IMR-90 (cell line): ENCODE measurements at regions not wholly inside any gene's neighbourhood (a gene's known extent, or its start where the extent isn't known, plus 50 kb on each side); places are given as distances from the start of the nearest gene placed in this dataset.

ENCODE experiments used
- ATAC-seq: fragments of 200-7000 bp; cut with Tn5 transposase; 2 replicates; pipeline ENCODE4 v1.9.1; 2020; ENCODE audit warnings: low read depth, mild to moderate bottlenecking, moderate library complexity
- BruUV-seq: library from RNA; stranded (reverse); fragments of 400-500 nt; replicated peaks from 2 replicates; lab custom pipeline; 2021; lab: Mats Ljungman, UMichigan
- CTCF ChIA-PET: fragments of 300-600 bp; formaldehyde crosslinking; extraction: SDS; loops from one replicate; lab custom pipeline; 2021; ENCODE audit warnings: antibody characterized with exemption; lab: Yijun Ruan, JAX
- POLR2A ChIA-PET: fragments of 300-600 bp; sonication (Branson Sonifier 250); formaldehyde crosslinking; loops from one replicate; lab custom pipeline; 2022; ENCODE audit warnings: antibody characterized with exemption; ENCODE audit not compliant: unreplicated experiment; lab: Charles Lee
- DNase-seq: peaks from one replicate; pipeline ENCODE4 v3.0.0; 2013
- H2AFZ ChIP-seq: replicated peaks from 2 replicates; pipeline ENCODE3; 2013; ENCODE audit warnings: low read length, mild to moderate bottlenecking; ENCODE audit not compliant: poor library complexity
- H2AK5ac ChIP-seq: 2 replicates; pipeline ENCODE4 v1.6.1; 2013; ENCODE audit warnings: low read depth, low read length, inconsistent platforms
- H2AK9ac ChIP-seq: replicated peaks from 2 replicates; pipeline ENCODE3; 2013; ENCODE audit warnings: mild to moderate bottlenecking, low read depth, low read length, moderate library complexity; ENCODE audit not compliant: poor library complexity
- H2BK120ac ChIP-seq: 2 replicates; pipeline ENCODE4 v1.6.1; 2013; ENCODE audit warnings: low read depth, low read length, inconsistent platforms
- H2BK15ac ChIP-seq: 3 replicates; pipeline ENCODE4 v1.6.1; 2013; ENCODE audit warnings: low read depth, low read length, inconsistent platforms
- H2BK20ac ChIP-seq: 2 replicates; pipeline ENCODE4 v1.6.1; 2013; ENCODE audit warnings: low read depth, mild to moderate bottlenecking, inconsistent platforms, low read length, moderate library complexity
- H2BK5ac ChIP-seq: 2 replicates; pipeline ENCODE4 v1.6.1; 2013; ENCODE audit warnings: mild to moderate bottlenecking, low read depth, low read length, inconsistent platforms; ENCODE audit not compliant: poor library complexity, severe bottlenecking
- H3K14ac ChIP-seq: replicated peaks from 2 replicates; pipeline ENCODE4 v1.6.1; 2013; ENCODE audit warnings: low read depth, low read length, inconsistent platforms
- H3K18ac ChIP-seq: 2 replicates; pipeline ENCODE4 v1.6.1; 2013; ENCODE audit warnings: low read depth, low read length, control low read depth
- H3K23ac ChIP-seq: 2 replicates; pipeline ENCODE4 v1.6.1; 2013; ENCODE audit warnings: low read depth, low read length, inconsistent platforms
- H3K27ac ChIP-seq: 2 replicates; pipeline ENCODE4 v1.5.1; 2013; ENCODE audit warnings: mild to moderate bottlenecking, control low read depth, low read length; ENCODE audit not compliant: insufficient read depth
- H3K27me3 ChIP-seq: 2 replicates; pipeline ENCODE4 v1.6.1; 2013; ENCODE audit warnings: low read length; ENCODE audit not compliant: control insufficient read depth, insufficient read depth
- H3K36me3 ChIP-seq: 2 replicates; pipeline ENCODE4 v1.6.1; 2013; ENCODE audit warnings: low read length, mixed read lengths; ENCODE audit not compliant: control insufficient read depth, insufficient read depth
- H3K4ac ChIP-seq: 2 replicates; pipeline ENCODE4 v1.6.1; 2013; ENCODE audit warnings: low read depth, low read length, inconsistent platforms
- H3K4me1 ChIP-seq: 2 replicates; pipeline ENCODE4 v1.6.1; 2013; ENCODE audit warnings: low read length, mixed read lengths; ENCODE audit not compliant: control insufficient read depth, insufficient read depth
- H3K4me2 ChIP-seq: 2 replicates; pipeline ENCODE4 v1.6.1; 2013; ENCODE audit warnings: low read depth, mild to moderate bottlenecking, control low read depth, low read length, moderate library complexity
- H3K4me3 ChIP-seq: 2 replicates; pipeline ENCODE4 v1.5.1; 2013; ENCODE audit warnings: low read depth, mild to moderate bottlenecking, control low read depth, low read length, moderate library complexity; ENCODE audit not compliant: insufficient read depth
- H3K56ac ChIP-seq: 2 replicates; pipeline ENCODE4 v1.6.1; 2013; ENCODE audit warnings: low read length, inconsistent platforms; ENCODE audit not compliant: insufficient read depth; ENCODE audit errors: extremely low read depth
- H3K79me1 ChIP-seq, 2 experiments: 2 replicates each; pipeline ENCODE4 v1.6.1; 2013; ENCODE audit warnings: low read length in 2 of 2, inconsistent platforms in 1 of 2, low read depth in 1 of 2
- H3K9ac ChIP-seq: 2 replicates; pipeline ENCODE4 v1.6.1; 2013; ENCODE audit warnings: low read depth, low read length, control low read depth
- H3K9me1 ChIP-seq: 2 replicates; pipeline ENCODE4 v1.6.1; 2013; ENCODE audit warnings: low read length, inconsistent platforms; ENCODE audit not compliant: insufficient read depth
- H3K9me3 ChIP-seq: 2 replicates; pipeline ENCODE4 v1.6.1; 2013; ENCODE audit warnings: low read length; ENCODE audit not compliant: control insufficient read depth, insufficient read depth
- H4K20me1 ChIP-seq: 2 replicates; pipeline ENCODE4 v1.6.1; 2013; ENCODE audit warnings: low read length, inconsistent platforms; ENCODE audit not compliant: insufficient read depth
- H4K5ac ChIP-seq: 2 replicates; pipeline ENCODE4 v1.6.1; 2013; ENCODE audit warnings: mild to moderate bottlenecking, low read depth, low read length, control low read depth
- H4K8ac ChIP-seq, 2 experiments: 2 replicates each; pipeline ENCODE4 v1.6.1; 2013; ENCODE audit warnings: low read depth in 2 of 2, low read length in 2 of 2, control low read depth in 1 of 2, inconsistent platforms in 1 of 2
- H4K91ac ChIP-seq: 2 replicates; pipeline ENCODE4 v1.6.1; 2013; ENCODE audit warnings: low read depth, low read length, inconsistent platforms; ENCODE audit not compliant: insufficient read depth
- BHLHE40 ChIP-seq: fragments of 150-350 bp; IDR thresholded peaks from 2 replicates; pipeline ENCODE4 v1.6.1; 2016; ENCODE audit warnings: mild to moderate bottlenecking, low read depth, low read length
- CEBPB ChIP-seq: IDR thresholded peaks from 2 replicates; pipeline ENCODE4 v1.6.1; 2012; ENCODE audit warnings: low read depth, low read length, improper control_type of control experiment
- CHD1 ChIP-seq: IDR thresholded peaks from 2 replicates; pipeline ENCODE4 v1.6.1; 2012; ENCODE audit warnings: low read depth, low read length, improper control_type of control experiment
- FOS ChIP-seq: fragments of 150-350 bp; IDR thresholded peaks from 2 replicates; pipeline ENCODE4 v1.6.1; 2016; ENCODE audit warnings: low read depth, low read length
- MAFK ChIP-seq: IDR thresholded peaks from 2 replicates; pipeline ENCODE4 v1.6.1; 2012; ENCODE audit warnings: low read depth, low read length, improper control_type of control experiment
- MAZ ChIP-seq: IDR thresholded peaks from 2 replicates; pipeline ENCODE4 v1.6.1; 2012; ENCODE audit warnings: low read depth, mild to moderate bottlenecking, low read length, improper control_type of control experiment, moderate library complexity, borderline replicate concordance
- MXI1 ChIP-seq: IDR thresholded peaks from 2 replicates; pipeline ENCODE4 v1.6.1; 2012; ENCODE audit warnings: low read depth, mild to moderate bottlenecking, low read length, moderate library complexity, borderline replicate concordance
- NFE2L2 ChIP-seq: fragments of 150-350 bp; IDR thresholded peaks from 2 replicates; pipeline ENCODE4 v1.6.1; 2016; ENCODE audit warnings: low read depth, mild to moderate bottlenecking, low read length
- POLR2A ChIP-seq: IDR thresholded peaks from 2 replicates; pipeline ENCODE4 v1.6.1; 2012; ENCODE audit warnings: mild to moderate bottlenecking, low read depth, low read length
- RAD21 ChIP-seq: IDR thresholded peaks from 2 replicates; pipeline ENCODE4 v1.6.1; 2012; ENCODE audit warnings: low read length, improper control_type of control experiment
- RCOR1 ChIP-seq: IDR thresholded peaks from 2 replicates; pipeline ENCODE4 v1.6.1; 2012; ENCODE audit warnings: mild to moderate bottlenecking, low read length, improper control_type of control experiment; ENCODE audit not compliant: insufficient replicate concordance
- RFX5 ChIP-seq: IDR thresholded peaks from 2 replicates; pipeline ENCODE4 v1.8.0; 2012; ENCODE audit warnings: low read depth, mild to moderate bottlenecking, low read length, moderate library complexity
- SMC3 ChIP-seq: fragments of 150-350 bp; IDR thresholded peaks from 2 replicates; pipeline ENCODE4 v1.6.1; 2016; ENCODE audit warnings: low read depth, mild to moderate bottlenecking, antibody characterized with exemption, low read length, moderate library complexity
- WGBS, 2 experiments: methylation state at CpG; one replicate each; pipeline versions ENCODE4 v1.1.5 to v1.1.7; 2013; ENCODE audit warnings: missing lambda C conversion rate in 2 of 2; ENCODE audit not compliant: insufficient read length in 1 of 2; ENCODE audit errors: extremely low coverage in 2 of 2; 5-methylcytosine and 5-hydroxymethylcytosine counted together
- dilution Hi-C: fragments of 300-500 bp; cut with HindIII; formaldehyde crosslinking; loops from one replicate; pipeline ENCODE4 v1.14.3; 2018; ENCODE audit warnings: low sequenced_read_pairs; ENCODE audit not compliant: unreplicated experiment
- in situ Hi-C: fragments of 300-500 bp; cut with MboI; formaldehyde crosslinking; loops from 3 replicates; pipeline ENCODE4 v1.14.3; 2019; ENCODE audit warnings: low sequenced_read_pairs, inconsistent platforms, mixed read lengths
- intact Hi-C: fragments of 100-400 bp; cut with micrococcal nuclease; formaldehyde crosslinking; loops from 2 replicates; pipeline ENCODE4 v1.10.0; 2022
- TF ChIP-seq, protein P1 (sequence below): fragments of 150-350 bp; IDR thresholded peaks from 2 replicates; pipeline ENCODE4 v1.6.1; 2017; ENCODE audit warnings: mild to moderate bottlenecking, antibody characterized with exemption, low read length, low read depth
- TF ChIP-seq, protein P2 (sequence below): conservative IDR thresholded peaks from 2 replicates; pipeline ENCODE4 v1.5.1; 2012; ENCODE audit warnings: mild to moderate bottlenecking, low read depth, low read length, improper control_type of control experiment
- TF ChIP-seq, protein P3 (sequence below): fragments of 150-350 bp; IDR thresholded peaks from 2 replicates; pipeline ENCODE4 v1.6.1; 2016; ENCODE audit warnings: low read depth, mild to moderate bottlenecking, low read length, moderate library complexity, borderline replicate concordance

DNA sequence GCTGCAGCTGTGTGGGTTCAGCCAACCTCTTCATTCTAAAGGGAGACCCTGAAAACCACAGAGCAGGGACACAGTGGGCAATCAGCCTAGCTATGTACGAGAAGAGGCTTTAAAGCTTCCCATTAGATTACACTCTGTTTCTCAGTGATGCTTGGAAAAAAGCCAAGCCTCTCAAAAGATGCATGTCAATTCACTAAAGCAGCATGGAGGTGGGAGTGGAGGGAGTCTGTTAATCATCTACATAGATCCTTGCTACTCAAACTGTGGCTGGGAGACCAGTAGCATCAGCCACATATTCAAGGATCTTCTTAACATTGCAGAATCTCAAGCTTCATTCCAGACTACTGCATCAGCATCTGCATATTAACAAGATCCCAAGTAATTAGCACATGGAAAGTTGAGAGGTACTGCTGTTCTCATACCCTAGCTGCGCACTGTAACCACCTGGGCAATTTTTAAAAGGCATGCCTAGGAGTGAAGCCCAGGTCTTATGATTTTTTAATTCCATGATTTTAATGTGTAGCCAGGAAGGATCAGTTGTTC lies 305.9 kb downstream of the PMP22 start:
- BruUV-seq: no TSS peak
- CTCF ChIA-PET: no interaction called here
- TF ChIP-seq BHLHE40 (no peak), SMC3 (no peak), MXI1 (no peak), RAD21 (no peak), FOS (no peak), NFE2L2 (no peak), CHD1 (no peak), POLR2A (no peak), MAZ (no peak), MAFK (no peak), CEBPB (no peak), RFX5 (no peak), RCOR1 (no peak)
- TF ChIP-seq, protein P1, sequence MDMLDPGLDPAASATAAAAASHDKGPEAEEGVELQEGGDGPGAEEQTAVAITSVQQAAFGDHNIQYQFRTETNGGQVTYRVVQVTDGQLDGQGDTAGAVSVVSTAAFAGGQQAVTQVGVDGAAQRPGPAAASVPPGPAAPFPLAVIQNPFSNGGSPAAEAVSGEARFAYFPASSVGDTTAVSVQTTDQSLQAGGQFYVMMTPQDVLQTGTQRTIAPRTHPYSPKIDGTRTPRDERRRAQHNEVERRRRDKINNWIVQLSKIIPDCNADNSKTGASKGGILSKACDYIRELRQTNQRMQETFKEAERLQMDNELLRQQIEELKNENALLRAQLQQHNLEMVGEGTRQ: no peak
- TF ChIP-seq, protein P2, sequence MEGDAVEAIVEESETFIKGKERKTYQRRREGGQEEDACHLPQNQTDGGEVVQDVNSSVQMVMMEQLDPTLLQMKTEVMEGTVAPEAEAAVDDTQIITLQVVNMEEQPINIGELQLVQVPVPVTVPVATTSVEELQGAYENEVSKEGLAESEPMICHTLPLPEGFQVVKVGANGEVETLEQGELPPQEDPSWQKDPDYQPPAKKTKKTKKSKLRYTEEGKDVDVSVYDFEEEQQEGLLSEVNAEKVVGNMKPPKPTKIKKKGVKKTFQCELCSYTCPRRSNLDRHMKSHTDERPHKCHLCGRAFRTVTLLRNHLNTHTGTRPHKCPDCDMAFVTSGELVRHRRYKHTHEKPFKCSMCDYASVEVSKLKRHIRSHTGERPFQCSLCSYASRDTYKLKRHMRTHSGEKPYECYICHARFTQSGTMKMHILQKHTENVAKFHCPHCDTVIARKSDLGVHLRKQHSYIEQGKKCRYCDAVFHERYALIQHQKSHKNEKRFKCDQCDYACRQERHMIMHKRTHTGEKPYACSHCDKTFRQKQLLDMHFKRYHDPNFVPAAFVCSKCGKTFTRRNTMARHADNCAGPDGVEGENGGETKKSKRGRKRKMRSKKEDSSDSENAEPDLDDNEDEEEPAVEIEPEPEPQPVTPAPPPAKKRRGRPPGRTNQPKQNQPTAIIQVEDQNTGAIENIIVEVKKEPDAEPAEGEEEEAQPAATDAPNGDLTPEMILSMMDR: no peak
- TF ChIP-seq, protein P3, sequence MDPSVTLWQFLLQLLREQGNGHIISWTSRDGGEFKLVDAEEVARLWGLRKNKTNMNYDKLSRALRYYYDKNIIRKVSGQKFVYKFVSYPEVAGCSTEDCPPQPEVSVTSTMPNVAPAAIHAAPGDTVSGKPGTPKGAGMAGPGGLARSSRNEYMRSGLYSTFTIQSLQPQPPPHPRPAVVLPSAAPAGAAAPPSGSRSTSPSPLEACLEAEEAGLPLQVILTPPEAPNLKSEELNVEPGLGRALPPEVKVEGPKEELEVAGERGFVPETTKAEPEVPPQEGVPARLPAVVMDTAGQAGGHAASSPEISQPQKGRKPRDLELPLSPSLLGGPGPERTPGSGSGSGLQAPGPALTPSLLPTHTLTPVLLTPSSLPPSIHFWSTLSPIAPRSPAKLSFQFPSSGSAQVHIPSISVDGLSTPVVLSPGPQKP: no peak
- 80% methylated on average over 1 of the region's 2 CpGs; no CpG with 5 or more reads in 1 of the 2 experiments for WGBS, 2 experiments
- no peaks in the 10 kb centered on the region for H3K9me3 ChIP-seq
- intact Hi-C loops: no loop called here
- H3K56ac ChIP-seq: no peak overlapping the region
- no peaks in the 10 kb centered on the region for H4K20me1 ChIP-seq
- no peak overlapping the region for H2BK120ac ChIP-seq
- no peak overlapping the region for H3K14ac ChIP-seq
- H3K27me3 ChIP-seq: no peaks in the 10 kb centered on the region; the same call in 1 of the 2 replicates
- no peak overlapping the region for H3K9ac ChIP-seq
- DNase-seq: no peak
- no peak overlapping the region for H3K4me2 ChIP-seq
- POLR2A ChIA-PET: no interaction called here
- H2AK9ac ChIP-seq: no peak overlapping the region
- no peaks in the 10 kb centered on the region for H3K4me1 ChIP-seq
- no peaks in the 10 kb centered on the region for H3K79me1 ChIP-seq
- H3K23ac ChIP-seq: no peak overlapping the region
- H2BK5ac ChIP-seq: no peak overlapping the region
- no peaks in the 10 kb centered on the region for H3K9me1 ChIP-seq
- dilution Hi-C loops: no loop called here
- H3K4me3 ChIP-seq: no peak overlapping the region
- H2BK20ac ChIP-seq: no peak overlapping the region
- H3K4ac ChIP-seq: no peak overlapping the region
- H4K5ac ChIP-seq: no peak overlapping the region
- H3K36me3 ChIP-seq: no peaks in the 10 kb centered on the region
- no peak overlapping the region for H3K18ac ChIP-seq
- H2AK5ac ChIP-seq: no peak overlapping the region
- no peak overlapping the region for H4K91ac ChIP-seq
- H2BK15ac ChIP-seq: no peak overlapping the region
- ATAC-seq: no peak
- H2AFZ ChIP-seq: no peak overlapping the region
- in situ Hi-C loops: no loop called here
- H3K27ac ChIP-seq: no peak overlapping the region
- no peak overlapping the region for H4K8ac ChIP-seq
